Effector memory CD4-positive, alpha-beta T cell (primary cell): ENCODE measurements at regions not wholly inside any gene's neighbourhood (a gene's known extent, or its start where the extent isn't known, plus 50 kb on each side); places are given as distances from the start of the nearest gene placed in this dataset.

Experiments
- DNase-seq, 3 donors: peaks; one replicate each; pipeline ENCODE4 v3.0.0-alpha.2; 2020
- H3K27ac ChIP-seq: 2 replicates; pipeline ENCODE4 v1.7.0; 2013; ENCODE audit warnings: mild to moderate bottlenecking, low read length, moderate library complexity; ENCODE audit not compliant: insufficient read depth, poor library complexity, severe bottlenecking
- H3K27me3 ChIP-seq: replicated peaks from 2 replicates; pipeline ENCODE4 v1.7.0; 2013; ENCODE audit warnings: mild to moderate bottlenecking, low read length; ENCODE audit not compliant: insufficient read depth, control insufficient read depth, poor library complexity, severe bottlenecking
- H3K36me3 ChIP-seq: 2 replicates; pipeline ENCODE4 v1.7.0; 2013; ENCODE audit warnings: mild to moderate bottlenecking, low read length, moderate library complexity; ENCODE audit not compliant: control insufficient read depth, insufficient read depth
- H3K4me1 ChIP-seq: 2 replicates; pipeline ENCODE4 v1.7.0; 2013; ENCODE audit warnings: low read length, mild to moderate bottlenecking; ENCODE audit not compliant: control insufficient read depth, insufficient read depth, poor library complexity, severe bottlenecking
- H3K4me3 ChIP-seq: 2 replicates; pipeline ENCODE4 v1.7.0; 2013; ENCODE audit warnings: low read length, low read depth, mild to moderate bottlenecking; ENCODE audit not compliant: insufficient read depth, poor library complexity, severe bottlenecking
- H3K9me3 ChIP-seq: 2 replicates; pipeline ENCODE4 v1.7.0; 2013; ENCODE audit warnings: mild to moderate bottlenecking, low read length, moderate library complexity; ENCODE audit not compliant: control insufficient read depth

GRCh38 chr1:48109390-48110013 lies 112.3 kb upstream of the TRABD2B start:
- H3K36me3 ChIP-seq = no peaks in the 10 kb centered on the region
- no peaks in the 10 kb centered on the region for H3K27me3 ChIP-seq
- no peaks in the 10 kb centered on the region for H3K9me3 ChIP-seq
- no peaks in the 10 kb centered on the region for H3K4me1 ChIP-seq
- no peak overlapping the region for H3K4me3 ChIP-seq
- H3K27ac ChIP-seq = no peak overlapping the region
- no peak for DNase-seq

- DNase-seq = no peak
- Histone ChIP-seq H3K9me3 (no peaks in the 10 kb centered on the region), H3K4me3 (no peak overlapping the region), H3K4me1 (no peaks in the 10 kb centered on the region), H3K27me3 (no peaks in the 10 kb centered on the region), H3K27ac (no peak overlapping the region), H3K36me3 (no peaks in the 10 kb centered on the region)
Measured at GRCh38 chr1:48107516-48107915, 110.3 kb upstream of the TRABD2B start.

DNA sequence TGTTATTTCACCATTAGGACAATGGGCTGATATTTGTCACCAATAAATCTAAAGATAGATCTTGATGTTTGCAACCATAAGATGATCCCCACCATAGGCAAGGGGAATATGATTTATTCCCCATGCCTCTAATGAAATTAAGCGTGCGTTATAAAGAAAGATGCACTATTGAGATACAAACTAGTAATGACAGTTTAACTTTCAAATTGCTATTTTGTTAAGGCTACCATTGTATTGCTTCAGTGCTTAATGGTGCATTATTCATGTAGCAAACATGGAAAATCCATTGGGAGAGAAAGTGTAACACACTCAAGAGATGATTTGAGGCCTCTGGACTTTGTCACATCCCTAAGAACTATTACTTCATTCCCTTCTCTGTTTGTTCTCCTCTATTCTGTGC lies 108.9 kb upstream of the TRABD2B start:
- Histone ChIP-seq H3K27me3 (no peaks in the 10 kb centered on the region), H3K36me3 (no peaks in the 10 kb centered on the region), H3K4me3 (no peak overlapping the region), H3K9me3 (no peaks in the 10 kb centered on the region), H3K4me1 (no peaks in the 10 kb centered on the region), H3K27ac (no peak overlapping the region)
- no peak for DNase-seq

DNA sequence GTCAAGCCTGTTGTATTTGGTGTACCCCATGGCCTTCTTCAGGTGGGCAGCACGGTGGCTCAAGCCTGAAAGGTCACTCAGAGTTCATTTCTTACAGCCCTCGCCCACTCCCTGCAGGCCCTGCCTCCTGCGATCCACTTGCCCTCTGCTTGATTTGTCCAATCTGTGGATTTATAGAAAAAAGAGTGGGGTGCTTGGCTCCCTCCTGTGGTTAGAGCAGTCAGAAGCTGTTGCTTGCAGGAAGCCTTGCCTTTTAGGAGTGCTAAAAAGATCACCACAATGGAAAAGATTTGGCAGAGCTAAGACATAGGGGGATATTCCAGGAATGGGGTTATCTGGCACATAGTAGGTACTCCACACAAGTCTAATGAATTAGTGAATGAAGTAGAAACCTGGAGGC lies 108.0 kb upstream of the TRABD2B start:
- no peak overlapping the region for H3K4me3 ChIP-seq
- H3K27ac ChIP-seq = no peak overlapping the region
- H3K9me3 ChIP-seq = no peaks in the 10 kb centered on the region
- no peak for DNase-seq
- no peaks in the 10 kb centered on the region for H3K27me3 ChIP-seq
- H3K4me1 ChIP-seq = no peaks in the 10 kb centered on the region
- no peaks in the 10 kb centered on the region for H3K36me3 ChIP-seq

DNA sequence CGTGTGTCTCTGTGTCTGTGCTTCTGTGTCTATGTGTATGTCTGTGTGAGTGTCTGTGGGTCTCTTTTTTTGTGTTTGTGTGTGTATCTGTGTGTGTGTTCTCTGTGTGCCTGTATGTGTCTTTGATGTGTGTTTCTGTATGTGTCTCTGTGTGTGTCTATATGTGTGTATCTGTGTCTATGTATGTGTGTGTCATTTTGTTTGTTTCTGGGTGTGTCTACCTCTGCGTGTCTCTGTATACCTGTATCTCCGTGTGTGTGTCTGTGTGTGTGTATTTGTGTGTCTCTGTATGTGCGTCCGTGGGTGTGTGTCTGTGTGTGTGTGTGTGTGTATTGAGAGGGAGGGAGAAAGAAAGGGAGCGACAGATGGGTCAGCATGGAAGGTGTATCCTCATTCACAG lies 106.3 kb upstream of the TRABD2B start:
- no peaks in the 10 kb centered on the region for H3K27me3 ChIP-seq
- H3K27ac ChIP-seq = no peak overlapping the region
- H3K36me3 ChIP-seq = no peaks in the 10 kb centered on the region
- no peak for DNase-seq
- no peak overlapping the region for H3K4me3 ChIP-seq
- no peaks in the 10 kb centered on the region for H3K9me3 ChIP-seq
- H3K4me1 ChIP-seq = no peaks in the 10 kb centered on the region

- Histone ChIP-seq H3K9me3 (no peaks in the 10 kb centered on the region), H3K36me3 (no peaks in the 10 kb centered on the region), H3K27ac (no peak overlapping the region), H3K27me3 (no peaks in the 10 kb centered on the region), H3K4me3 (no peak overlapping the region), H3K4me1 (no peaks in the 10 kb centered on the region)
- DNase-seq = no peak
Measured at GRCh38 chr1:48102766-48103165, 105.6 kb upstream of the TRABD2B start.

GRCh38 chr1:48099072-48099773 lies 102.0 kb upstream of the TRABD2B start:
- Histone ChIP-seq H3K27me3 (no peaks in the 10 kb centered on the region), H3K4me1 (no peaks in the 10 kb centered on the region), H3K36me3 (no peaks in the 10 kb centered on the region), H3K4me3 (no peak overlapping the region), H3K27ac (no peak overlapping the region), H3K9me3 (no peaks in the 10 kb centered on the region)
- no peak for DNase-seq

- Histone ChIP-seq H3K36me3 (no peaks in the 10 kb centered on the region), H3K27me3 (peaks cover 8% of the 10 kb centered on the region), H3K4me1 (peaks cover 4% of the 10 kb centered on the region), H3K27ac (no peak overlapping the region), H3K4me3 (peak overlapping the region; percentile 25), H3K9me3 (no peaks in the 10 kb centered on the region)
- DNase-seq = peak; percentile 18 to 41 (median 23)
Measured at GRCh38 chr1:48093696-48094528, 96.7 kb upstream of the TRABD2B start.

DNA sequence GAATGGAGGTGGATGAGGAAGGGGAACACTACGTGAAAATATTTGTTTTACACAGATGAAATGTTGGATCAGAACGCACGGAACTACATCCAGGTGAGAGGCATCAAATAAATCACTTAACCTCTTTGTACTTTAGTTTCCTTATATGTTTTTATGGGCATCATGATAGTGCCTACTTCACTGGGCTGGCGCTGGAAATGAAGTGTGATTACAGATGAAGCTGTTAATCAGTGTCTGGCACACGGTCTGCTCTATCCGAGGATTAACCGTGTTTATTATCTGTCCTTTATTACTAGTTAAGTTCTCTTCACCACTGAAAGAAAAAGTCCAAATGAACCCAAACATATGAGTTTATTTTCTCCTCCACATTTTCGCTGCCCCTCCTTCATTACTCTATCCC lies 96.0 kb upstream of the TRABD2B start:
- no peak for DNase-seq
- Histone ChIP-seq H3K27ac (no peak overlapping the region), H3K4me3 (no peak overlapping the region), H3K27me3 (peaks cover 8% of the 10 kb centered on the region), H3K4me1 (peaks cover 4% of the 10 kb centered on the region), H3K36me3 (no peaks in the 10 kb centered on the region), H3K9me3 (no peaks in the 10 kb centered on the region)

- Histone ChIP-seq H3K27ac (no peak overlapping the region), H3K4me1 (peaks cover 4% of the 10 kb centered on the region), H3K9me3 (no peaks in the 10 kb centered on the region), H3K27me3 (peaks cover 8% of the 10 kb centered on the region), H3K36me3 (no peaks in the 10 kb centered on the region), H3K4me3 (no peak overlapping the region)
- no peak for DNase-seq
Measured at GRCh38 chr1:48092401-48092800, 95.2 kb upstream of the TRABD2B start.
